BLaER1 treated with 17β-estradiol and CSF1 and Interleukin-3, amounts not matched to agents 10 nM and 100 nM (cell line): ENCODE measurements at regions not wholly inside any gene's neighbourhood (a gene's known extent, or its start where the extent isn't known, plus 50 kb on each side); places are given as distances from the start of the nearest gene placed in this dataset.
A peak's percentile ranks its signal among the peaks of the same experiment; 100 is the strongest.

Experiments
- H3K27ac ChIP-seq, 11 experiments: shearing (Covaris generic); formaldehyde crosslinking; 2 replicates each; pipeline ENCODE4 v1.8.1; 2022
- H3K27me3 ChIP-seq, 11 experiments: shearing (Covaris generic); formaldehyde crosslinking; 2 replicates each; pipeline ENCODE4 v1.8.1; 2022
- H3K36me3 ChIP-seq, 11 experiments: shearing (Covaris generic); formaldehyde crosslinking; 2 replicates each; pipeline ENCODE4 v1.8.1; 2022
- H3K4me1 ChIP-seq, 10 experiments: shearing (Covaris generic); formaldehyde crosslinking; 2 replicates each; pipeline ENCODE4 v1.8.1; 2022
- H3K4me2 ChIP-seq, 11 experiments: shearing (Covaris generic); formaldehyde crosslinking; 2 replicates each; pipeline ENCODE4 v1.8.1; 2022
- H3K4me3 ChIP-seq, 10 experiments: shearing (Covaris generic); formaldehyde crosslinking; 2 replicates each; pipeline ENCODE4 v1.8.1; 2022
- H3K9ac ChIP-seq, 11 experiments: shearing (Covaris generic); formaldehyde crosslinking; 2 replicates each; pipeline ENCODE4 v1.8.1; 2022
- H3K9me3 ChIP-seq, 11 experiments: shearing (Covaris generic); formaldehyde crosslinking; replicated peaks in 1 of 11; 2 replicates each; pipeline ENCODE4 v1.8.1; 2022
- H4K20me1 ChIP-seq, 11 experiments: shearing (Covaris generic); formaldehyde crosslinking; 2 replicates each; pipeline ENCODE4 v1.8.1; 2022
- Cebpa-rat ChIP-seq, 11 experiments: shearing (Covaris generic); IDR thresholded peaks; 2 replicates each; pipeline ENCODE4 v1.8.1; 2022

DNA sequence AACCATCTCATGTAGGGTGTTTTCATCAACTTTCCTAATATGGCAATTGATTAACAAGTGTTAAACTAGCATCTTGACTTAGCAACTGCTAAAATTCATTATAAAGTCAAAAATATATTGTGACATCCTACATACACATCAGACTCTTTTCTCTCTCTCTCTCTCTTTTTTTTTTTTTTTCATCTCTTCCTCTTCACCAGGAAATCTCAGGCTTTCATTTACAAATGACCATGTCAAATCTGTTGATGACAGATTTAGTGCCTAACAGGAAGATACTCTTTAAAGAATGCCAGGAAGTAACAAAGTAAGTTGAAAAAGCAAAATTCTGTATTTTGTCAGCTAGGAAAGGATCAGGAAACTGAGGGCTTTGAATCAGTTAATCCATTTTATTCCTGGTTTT is 365.5 kb downstream of the PCDH7 start:
- Histone ChIP-seq H3K4me1 (no peaks in the 10 kb centered on the region), H3K4me2 (no peak overlapping the region), H3K27ac (no peak overlapping the region), H3K36me3 (no peaks in the 10 kb centered on the region), H3K4me3 (no peak overlapping the region), H4K20me1 (no peaks in the 10 kb centered on the region), H3K9ac (no peak overlapping the region), H3K9me3 (no peaks in the 10 kb centered on the region), H3K27me3 (no peaks in the 10 kb centered on the region)
- no peak for TF ChIP-seq Cebpa-rat (IDR thresholded peaks at IDR 0.05)

DNA sequence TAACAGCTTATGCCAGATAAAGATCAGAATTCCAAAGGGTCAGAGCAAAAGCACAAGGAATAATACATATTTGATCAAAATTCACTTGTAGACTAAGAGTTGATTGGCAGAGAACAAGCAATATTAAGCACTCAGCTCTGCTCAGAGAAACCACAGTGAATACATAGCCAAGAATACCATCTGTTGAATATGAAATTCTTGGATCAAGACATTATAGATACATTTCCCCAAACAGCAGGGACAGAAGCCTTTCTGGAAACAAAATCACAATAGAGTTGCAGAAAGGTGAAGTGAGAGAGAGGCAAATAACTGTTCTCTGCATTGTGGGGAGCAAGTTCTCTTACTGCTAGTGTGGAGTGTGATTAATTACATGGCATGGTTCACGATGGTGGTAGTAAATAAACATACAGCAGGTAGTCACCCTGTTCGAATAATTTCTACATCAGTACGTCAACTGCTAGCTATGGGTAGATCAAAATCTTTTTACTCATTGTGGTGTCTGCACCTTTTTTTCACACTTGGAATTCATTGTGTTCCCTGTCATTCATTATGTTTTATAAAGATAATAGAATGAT is 366.7 kb downstream of the PCDH7 start:
- Histone ChIP-seq H3K4me1 (no peaks in the 10 kb centered on the region), H3K9ac (no peak overlapping the region), H3K4me3 (no peak overlapping the region), H3K36me3 (no peaks in the 10 kb centered on the region), H3K27ac (no peak overlapping the region), H3K9me3 (no peaks in the 10 kb centered on the region), H3K27me3 (no peaks in the 10 kb centered on the region), H4K20me1 (no peaks in the 10 kb centered on the region), H3K4me2 (no peak overlapping the region)
- no peak for TF ChIP-seq Cebpa-rat (IDR thresholded peaks at IDR 0.05)

DNA sequence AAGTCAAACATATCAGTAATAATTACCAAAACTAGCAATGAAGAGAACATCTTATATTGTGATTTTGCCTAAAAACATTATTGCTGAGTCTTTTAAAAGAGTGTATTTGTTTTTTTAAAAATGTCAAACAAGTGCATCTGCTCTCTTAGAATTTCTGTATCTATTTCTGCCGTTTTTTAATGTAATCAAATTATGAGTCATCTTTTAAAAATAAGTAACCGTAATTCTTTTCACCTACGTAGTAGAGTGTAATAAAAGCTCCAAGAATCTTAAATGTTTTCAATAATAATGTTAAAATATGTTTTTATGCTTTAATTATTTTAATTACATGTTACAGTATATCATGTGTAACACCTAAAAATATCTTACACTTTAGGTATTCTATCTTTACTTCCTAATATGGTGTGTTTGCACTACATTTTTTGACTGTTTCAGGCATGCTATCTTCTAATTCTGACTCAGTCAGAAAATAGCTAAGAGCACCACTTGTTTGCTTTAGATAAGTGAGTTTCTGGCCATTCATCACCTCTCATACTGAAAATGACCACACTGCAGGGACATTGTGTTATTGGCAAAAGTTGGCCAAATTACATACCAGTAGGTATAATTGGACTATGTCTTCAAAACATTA is 368.5 kb downstream of the PCDH7 start:
- Histone ChIP-seq H3K9ac (no peak overlapping the region), H3K4me3 (no peak overlapping the region), H3K27ac (no peak overlapping the region), H3K4me1 (no peaks in the 10 kb centered on the region), H3K27me3 (no peaks in the 10 kb centered on the region), H3K4me2 (no peak overlapping the region), H3K9me3 (no peaks in the 10 kb centered on the region), H3K36me3 (no peaks in the 10 kb centered on the region), H4K20me1 (no peaks in the 10 kb centered on the region)
- TF ChIP-seq Cebpa-rat (IDR thresholded peaks at IDR 0.05), result no peak

DNA sequence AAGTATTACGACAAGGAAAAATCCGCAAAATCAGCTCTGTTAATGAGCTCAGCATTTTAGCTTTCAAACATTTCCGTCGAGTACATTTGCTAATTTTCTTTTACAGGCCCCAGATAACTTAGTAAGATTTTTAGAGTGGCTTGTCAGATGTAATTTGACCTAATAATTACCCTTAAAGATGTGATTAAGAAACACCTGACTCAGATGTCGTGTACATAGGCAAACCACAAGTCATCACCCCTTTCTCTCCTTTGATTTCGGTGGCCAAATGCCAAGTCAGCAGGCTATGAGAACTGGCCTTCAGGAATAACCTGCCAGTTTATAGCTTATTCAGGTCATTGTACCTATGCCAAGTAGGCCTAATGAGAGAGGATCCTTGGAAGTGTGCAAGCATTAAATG is 369.6 kb downstream of the PCDH7 start:
- Histone ChIP-seq H3K27ac (no peak overlapping the region), H3K27me3 (no peaks in the 10 kb centered on the region), H3K4me1 (no peaks in the 10 kb centered on the region), H3K9ac (no peak overlapping the region), H3K4me2 (no peak overlapping the region), H3K4me3 (no peak overlapping the region), H3K9me3 (no peaks in the 10 kb centered on the region), H3K36me3 (no peaks in the 10 kb centered on the region), H4K20me1 (no peaks in the 10 kb centered on the region)
- no peak for TF ChIP-seq Cebpa-rat (IDR thresholded peaks at IDR 0.05)

DNA sequence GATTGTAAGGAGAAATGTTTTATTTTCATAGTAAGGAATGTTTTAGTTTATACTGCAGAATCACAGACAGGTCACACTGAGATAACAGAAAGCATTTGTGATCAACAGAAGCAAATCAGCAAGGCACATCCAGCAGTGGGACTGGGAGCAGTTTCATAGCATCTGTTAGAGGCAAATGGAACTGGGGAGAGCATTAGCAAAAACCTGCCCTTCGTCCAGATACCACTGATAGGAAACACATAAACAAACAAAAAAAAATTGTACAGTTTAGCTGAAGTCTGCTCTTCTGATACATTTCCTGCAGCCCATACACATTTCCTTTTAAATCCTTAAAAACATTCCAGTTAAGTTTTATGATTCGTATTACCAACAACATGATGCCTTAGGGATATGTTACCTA is 374.3 kb downstream of the PCDH7 start:
- H3K9ac ChIP-seq, result no peak overlapping the region
- no peaks in the 10 kb centered on the region for H3K36me3 ChIP-seq
- H3K27me3 ChIP-seq, result no peaks in the 10 kb centered on the region
- H3K4me2 ChIP-seq, result no peak overlapping the region
- H3K4me3 ChIP-seq, result no peak overlapping the region
- no peak for TF ChIP-seq Cebpa-rat (IDR thresholded peaks at IDR 0.05)
- no peaks in the 10 kb centered on the region for H3K4me1 ChIP-seq
- H4K20me1 ChIP-seq, result no peaks in the 10 kb centered on the region
- H3K9me3 ChIP-seq, result no peaks in the 10 kb centered on the region
- H3K27ac ChIP-seq, result no peak overlapping the region

DNA sequence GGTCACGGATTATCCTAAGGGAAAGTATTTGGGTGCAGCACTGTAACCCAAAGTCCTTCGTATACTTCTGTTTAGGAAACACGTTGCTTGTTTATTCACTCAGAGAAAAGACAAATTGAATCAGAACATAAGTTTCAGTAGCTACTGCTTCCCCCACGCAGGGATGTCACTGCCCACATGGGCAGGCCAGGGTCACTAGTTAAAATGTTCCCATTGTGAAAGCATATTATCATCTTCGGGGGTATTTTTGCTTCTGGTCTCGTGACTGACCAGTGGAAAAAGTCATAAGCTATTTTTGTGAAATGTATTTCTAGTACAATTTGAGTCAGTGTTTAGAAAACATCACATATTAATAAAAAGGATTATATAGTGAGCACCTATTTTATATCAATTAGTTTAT is 377.8 kb downstream of the PCDH7 start:
- Histone ChIP-seq H3K9ac (no peak overlapping the region), H3K27ac (no peak overlapping the region), H3K9me3 (no peaks in the 10 kb centered on the region), H3K36me3 (no peaks in the 10 kb centered on the region), H3K4me2 (no peak overlapping the region), H3K4me3 (no peak overlapping the region), H3K4me1 (no peaks in the 10 kb centered on the region), H4K20me1 (no peaks in the 10 kb centered on the region), H3K27me3 (no peaks in the 10 kb centered on the region)
- no peak for TF ChIP-seq Cebpa-rat (IDR thresholded peaks at IDR 0.05)

DNA sequence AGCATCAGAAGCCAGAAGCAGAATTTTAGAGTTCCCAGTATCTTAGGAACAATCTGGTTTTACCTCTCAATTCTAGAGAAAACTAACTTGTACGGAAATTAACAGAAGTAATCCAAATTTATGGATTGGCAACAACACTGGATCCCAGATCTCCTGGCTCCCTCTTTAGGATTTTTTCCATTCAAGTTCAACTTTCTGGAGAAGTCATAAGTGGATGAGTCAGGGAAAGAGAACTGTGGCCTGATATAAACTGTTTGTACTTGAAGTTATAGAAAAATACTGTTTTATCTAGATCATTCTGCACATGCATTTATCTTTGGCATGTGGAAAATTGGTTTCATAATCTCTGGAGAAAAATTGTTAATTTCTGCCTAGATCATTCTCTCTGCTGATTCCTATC is 380.4 kb downstream of the PCDH7 start:
- H3K4me1 ChIP-seq, result no peaks in the 10 kb centered on the region
- no peak overlapping the region for H3K4me2 ChIP-seq
- no peak overlapping the region for H3K4me3 ChIP-seq
- no peak overlapping the region for H3K9ac ChIP-seq
- no peak for TF ChIP-seq Cebpa-rat (IDR thresholded peaks at IDR 0.05)
- no peak overlapping the region for H3K27ac ChIP-seq
- no peaks in the 10 kb centered on the region for H4K20me1 ChIP-seq
- no peaks in the 10 kb centered on the region for H3K27me3 ChIP-seq
- H3K9me3 ChIP-seq, result no peaks in the 10 kb centered on the region
- H3K36me3 ChIP-seq, result no peaks in the 10 kb centered on the region

DNA sequence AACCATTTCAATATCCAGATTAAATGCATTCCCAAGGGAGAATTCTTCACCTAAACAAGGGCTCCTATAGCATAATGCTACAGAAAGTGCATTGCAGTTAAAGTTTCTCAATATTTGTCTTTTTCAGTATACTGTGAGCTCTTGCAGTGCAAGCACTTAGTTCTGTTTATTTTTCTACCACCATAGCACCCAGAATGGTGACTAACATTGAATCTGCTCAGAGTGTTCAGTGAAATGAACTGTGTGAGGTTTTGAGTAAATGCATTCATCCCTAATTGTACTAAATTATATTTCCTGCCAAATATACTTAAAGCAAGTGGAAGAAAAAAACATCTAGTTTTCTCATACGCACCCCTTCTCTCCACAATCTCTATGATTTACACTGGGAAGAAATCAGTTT is 383.9 kb downstream of the PCDH7 start:
- no peak overlapping the region for H3K9ac ChIP-seq

DNA sequence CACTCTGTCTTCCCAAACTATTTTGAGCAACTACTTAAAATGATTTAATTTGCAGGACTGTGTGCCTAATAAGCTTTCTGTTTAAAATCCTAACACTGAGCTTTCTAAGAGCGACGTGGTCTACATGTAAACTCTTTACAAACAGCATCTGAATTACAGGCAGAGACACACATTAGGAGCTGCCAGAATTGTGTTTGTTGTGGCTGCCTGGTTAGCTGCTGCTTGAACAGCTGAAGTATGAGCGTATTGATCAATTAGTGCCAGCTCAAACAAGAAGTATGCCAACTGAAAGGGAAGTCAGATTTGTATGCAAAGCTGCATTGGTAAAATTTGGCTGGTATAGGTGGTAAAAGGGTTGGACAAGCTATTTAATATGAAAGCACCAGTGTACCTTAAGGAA is 384.4 kb downstream of the PCDH7 start:
- no peak overlapping the region for H3K4me3 ChIP-seq
- TF ChIP-seq Cebpa-rat (IDR thresholded peaks at IDR 0.05), result no peak
- H3K9me3 ChIP-seq, result no peaks in the 10 kb centered on the region
- H3K9ac ChIP-seq, result no peak overlapping the region
- H3K27me3 ChIP-seq, result no peaks in the 10 kb centered on the region
- H3K4me2 ChIP-seq, result no peak overlapping the region
- no peak overlapping the region for H3K27ac ChIP-seq
- H3K4me1 ChIP-seq, result peaks cover 0 to 8% (median 5%) of the 10 kb centered on the region in 10 experiments; a peak in 8 of 20 replicates
- no peaks in the 10 kb centered on the region for H3K36me3 ChIP-seq
- no peaks in the 10 kb centered on the region for H4K20me1 ChIP-seq

More for the DNA sequence above, 383.9 kb downstream of the PCDH7 start:
- Histone ChIP-seq H3K9me3 (no peaks in the 10 kb centered on the region), H3K4me1 (peaks cover 0 to 8% (median 5%) of the 10 kb centered on the region in 10 experiments; a peak in 8 of 20 replicates), H3K4me2 (no peak overlapping the region), H4K20me1 (no peaks in the 10 kb centered on the region), H3K27me3 (no peaks in the 10 kb centered on the region), H3K36me3 (no peaks in the 10 kb centered on the region), H3K4me3 (no peak overlapping the region), H3K27ac (no peak overlapping the region)
- TF ChIP-seq Cebpa-rat (IDR thresholded peaks at IDR 0.05), result no peak

DNA sequence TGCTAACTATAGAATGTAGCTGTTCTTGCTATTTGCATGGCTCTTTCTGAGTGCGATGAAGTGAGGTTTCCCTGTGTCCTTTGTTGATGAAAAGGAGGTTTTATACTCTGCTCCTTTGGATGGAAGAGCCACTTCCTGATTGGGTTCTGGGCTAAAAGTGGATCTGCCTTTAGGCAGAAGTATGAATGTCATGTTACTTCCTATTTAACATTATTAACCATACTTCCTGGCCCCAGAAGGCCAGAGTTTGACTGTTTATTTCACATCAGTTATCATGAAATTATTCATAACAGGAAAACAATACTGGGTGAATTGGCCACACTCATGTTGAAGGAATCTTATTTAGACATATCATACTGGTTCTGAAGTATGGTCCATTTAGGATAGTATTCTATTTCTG is 386.2 kb downstream of the PCDH7 start:
- Histone ChIP-seq H3K4me2 (peak overlapping the region in 4 of 11 experiments; percentile 7 to 32 (median 20); a peak in 3 of 22 replicates), H4K20me1 (no peaks in the 10 kb centered on the region), H3K9me3 (no peaks in the 10 kb centered on the region), H3K27me3 (no peaks in the 10 kb centered on the region), H3K27ac (no peak overlapping the region), H3K9ac (no peak overlapping the region), H3K4me3 (no peak overlapping the region), H3K36me3 (no peaks in the 10 kb centered on the region), H3K4me1 (peaks cover 0 to 8% (median 5%) of the 10 kb centered on the region in 10 experiments; a peak in 8 of 20 replicates)
- no peak for TF ChIP-seq Cebpa-rat (IDR thresholded peaks at IDR 0.05)
